ENCODE measurements at regions not wholly inside any gene's neighbourhood (a gene's known extent, or its start where the extent isn't known, plus 50 kb on each side); places are given as distances from the start of the nearest gene placed in this dataset.
"Not testable (repeated sequence)": the region's sequence is repeated elsewhere in the genome, so short reads cannot be mapped to it uniquely, and the experiment has no call there.

DNA sequence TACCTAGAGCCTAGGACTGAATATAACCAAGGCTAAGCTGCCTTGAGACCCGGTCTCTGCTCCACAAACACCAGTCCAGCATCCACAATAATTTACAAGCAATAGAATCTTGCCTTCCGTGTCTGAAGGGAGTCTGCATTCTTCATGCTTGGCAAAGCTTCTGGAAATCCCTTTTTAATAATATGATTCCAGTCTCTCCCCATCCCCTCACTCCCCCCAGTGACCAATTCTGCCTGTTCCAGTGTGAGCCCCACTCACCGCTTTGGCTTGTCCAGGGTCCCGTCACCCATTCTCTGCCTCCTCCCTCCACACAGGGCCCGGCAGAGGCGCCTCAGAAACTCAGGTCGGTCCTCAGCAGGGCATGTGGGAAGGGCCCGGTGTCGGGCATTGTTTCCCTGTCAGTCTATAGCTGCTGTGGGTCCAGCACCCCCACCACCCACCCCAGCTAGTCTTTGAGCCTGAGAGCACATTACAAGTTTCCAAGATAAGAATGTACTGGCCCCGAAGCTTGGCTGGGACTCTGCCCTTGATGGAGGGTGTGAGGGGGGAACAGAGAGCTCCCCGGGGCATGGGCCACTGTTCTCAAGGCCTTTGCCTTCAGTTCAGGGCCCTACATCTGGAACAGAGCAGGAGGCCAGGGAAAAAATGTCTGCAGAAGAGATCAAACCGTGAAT, 129.7 kb upstream of the MYCN start:
- no peak for DNase-seq

DNA sequence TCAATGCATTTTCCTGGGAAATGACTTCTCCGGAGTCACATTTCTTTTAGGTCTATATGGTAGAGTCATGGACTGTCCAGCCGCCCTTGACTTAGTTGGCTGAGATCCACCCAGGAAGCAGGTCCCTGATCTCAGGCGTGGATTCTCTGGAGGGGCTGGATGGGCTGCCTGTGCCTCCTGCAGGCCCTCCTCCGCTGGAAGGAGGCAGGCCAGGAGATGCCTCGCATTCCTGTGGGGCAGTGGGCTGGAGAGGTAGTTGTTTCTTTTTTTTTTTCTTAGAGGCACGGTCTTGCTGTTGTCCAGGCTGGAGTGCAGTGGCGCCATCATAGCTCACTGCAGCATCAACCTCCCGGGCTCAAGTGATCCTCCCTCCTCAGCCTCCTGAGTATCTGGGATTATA, 129.0 kb upstream of the MYCN start:
- no peak for DNase-seq

DNA sequence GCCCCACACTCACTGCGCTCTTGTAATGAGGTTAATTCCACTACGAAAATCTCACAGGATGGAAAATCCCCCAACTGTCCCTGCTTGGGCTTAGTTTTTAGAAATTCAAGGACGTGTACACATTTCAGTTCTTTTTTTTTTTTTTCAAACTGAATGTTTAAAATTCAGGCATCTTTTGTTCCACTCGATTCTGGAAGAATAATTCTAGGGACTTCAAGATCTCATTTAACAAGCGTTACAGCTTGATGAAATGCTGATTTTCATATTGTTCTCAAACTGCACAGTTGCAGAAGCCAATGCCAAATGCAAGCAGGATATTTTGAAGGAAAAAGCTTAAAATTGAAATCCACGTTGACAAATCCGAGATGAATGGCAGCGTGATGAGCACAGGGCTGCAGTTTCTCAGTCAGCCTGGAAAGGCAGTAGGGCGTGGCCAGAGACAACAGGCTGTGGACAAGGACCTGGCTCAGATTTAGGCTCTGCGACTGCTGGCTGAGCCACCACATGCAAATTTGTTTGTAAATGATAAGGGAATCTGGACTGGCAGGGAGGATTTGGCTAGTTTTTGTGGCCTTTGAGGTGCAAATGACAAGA, 128.1 kb upstream of the MYCN start:
- DNase-seq = no peak

DNA sequence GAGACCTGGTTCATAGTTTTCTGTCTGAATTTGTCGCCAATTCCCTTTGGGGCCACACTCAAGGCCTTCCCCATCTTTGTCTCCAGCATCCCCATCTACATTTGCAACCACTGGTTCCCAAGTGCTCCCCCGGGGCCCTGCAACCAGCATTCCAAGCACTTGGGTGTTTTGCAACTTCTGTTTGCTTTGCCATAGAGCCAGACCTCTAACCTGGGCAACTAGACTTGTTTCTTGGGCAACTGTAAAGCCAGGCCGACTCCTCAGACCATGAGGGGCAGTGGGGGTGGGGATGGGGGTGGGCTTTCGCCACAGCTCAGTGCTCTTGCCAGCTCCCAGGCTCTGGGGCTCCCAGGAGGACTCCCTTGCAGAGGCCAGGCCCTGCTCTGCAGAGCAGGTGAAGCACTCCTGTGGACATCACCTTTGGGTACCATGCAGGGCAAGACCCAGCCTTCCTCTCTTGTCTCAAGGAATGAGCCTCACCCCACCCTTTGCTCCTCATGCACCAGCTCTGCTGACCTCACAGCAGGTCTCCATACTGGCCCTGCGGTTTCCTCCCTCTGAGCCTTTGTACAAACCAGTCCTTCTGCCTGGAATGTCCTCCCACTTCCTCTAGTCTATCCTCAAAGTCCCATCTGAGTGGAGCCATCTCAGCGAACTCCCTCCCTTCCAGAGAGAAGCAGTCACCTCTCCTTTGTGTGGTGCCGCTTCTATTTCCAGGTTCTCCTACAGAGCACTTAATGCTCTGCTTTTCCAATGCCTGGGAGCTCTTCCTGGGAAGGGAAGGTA, 126.7 kb upstream of the MYCN start:
- DNase-seq = no peak

DNA sequence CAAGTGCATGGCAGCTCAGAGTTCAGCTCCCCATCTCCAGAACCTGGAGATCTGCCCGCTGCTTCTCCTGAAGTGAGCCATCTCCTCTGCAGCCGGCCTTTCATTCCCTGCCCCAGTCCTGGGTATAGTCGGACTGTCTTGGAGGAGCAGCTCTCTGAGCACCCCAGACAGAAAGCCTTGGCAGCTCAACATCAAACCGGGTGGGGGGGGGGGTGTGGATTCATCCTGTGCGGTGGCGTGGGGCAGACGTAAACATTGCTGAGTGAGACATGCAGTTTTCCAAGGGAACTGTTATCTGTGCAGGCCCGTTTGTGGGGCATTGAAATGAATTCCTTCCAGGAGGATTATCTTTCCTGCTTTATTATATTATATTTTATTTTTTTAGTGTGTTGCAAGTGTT, 125.9 kb upstream of the MYCN start:
- no peak for DNase-seq

DNA sequence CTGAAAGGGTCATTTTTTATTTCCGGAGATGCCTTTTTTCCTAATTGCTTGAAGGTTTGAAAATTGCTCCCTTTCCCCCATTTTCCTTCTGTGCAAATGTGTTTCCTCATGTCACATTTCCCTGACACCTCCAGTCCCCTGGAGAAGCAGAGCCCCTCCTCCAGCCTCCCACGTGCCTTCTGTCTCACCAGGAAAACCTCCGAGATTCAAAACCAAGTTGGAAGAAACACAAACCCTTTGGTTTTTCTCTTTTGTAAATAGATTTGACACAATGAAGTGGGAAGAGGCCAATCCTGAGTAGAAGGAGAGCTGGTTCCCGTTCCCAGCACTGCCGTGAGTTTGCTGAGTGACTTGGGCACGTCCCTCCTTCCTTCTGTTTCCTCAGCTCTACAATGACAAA, 125.4 kb upstream of the MYCN start:
- DNase-seq = no peak

DNA sequence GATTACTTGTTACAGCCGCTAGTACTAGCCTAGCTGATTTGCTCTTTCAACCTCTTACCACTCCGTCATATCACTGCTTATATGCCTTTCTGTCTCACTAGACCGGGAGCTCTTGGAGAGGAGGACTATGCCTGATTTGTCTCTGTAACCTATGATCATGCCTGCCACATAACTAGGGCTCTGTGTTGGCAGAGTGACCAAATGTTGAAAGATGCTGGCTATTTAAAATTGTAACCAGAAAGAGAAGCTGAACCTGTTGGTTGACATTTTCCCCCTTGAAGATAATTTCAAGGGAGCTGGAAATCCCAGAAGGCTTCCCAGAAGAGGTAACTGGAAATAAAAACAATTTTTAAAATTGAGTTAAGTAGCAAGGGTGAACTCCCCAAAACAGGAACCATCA, 124.1 kb upstream of the MYCN start:
- DNase-seq = no peak

DNA sequence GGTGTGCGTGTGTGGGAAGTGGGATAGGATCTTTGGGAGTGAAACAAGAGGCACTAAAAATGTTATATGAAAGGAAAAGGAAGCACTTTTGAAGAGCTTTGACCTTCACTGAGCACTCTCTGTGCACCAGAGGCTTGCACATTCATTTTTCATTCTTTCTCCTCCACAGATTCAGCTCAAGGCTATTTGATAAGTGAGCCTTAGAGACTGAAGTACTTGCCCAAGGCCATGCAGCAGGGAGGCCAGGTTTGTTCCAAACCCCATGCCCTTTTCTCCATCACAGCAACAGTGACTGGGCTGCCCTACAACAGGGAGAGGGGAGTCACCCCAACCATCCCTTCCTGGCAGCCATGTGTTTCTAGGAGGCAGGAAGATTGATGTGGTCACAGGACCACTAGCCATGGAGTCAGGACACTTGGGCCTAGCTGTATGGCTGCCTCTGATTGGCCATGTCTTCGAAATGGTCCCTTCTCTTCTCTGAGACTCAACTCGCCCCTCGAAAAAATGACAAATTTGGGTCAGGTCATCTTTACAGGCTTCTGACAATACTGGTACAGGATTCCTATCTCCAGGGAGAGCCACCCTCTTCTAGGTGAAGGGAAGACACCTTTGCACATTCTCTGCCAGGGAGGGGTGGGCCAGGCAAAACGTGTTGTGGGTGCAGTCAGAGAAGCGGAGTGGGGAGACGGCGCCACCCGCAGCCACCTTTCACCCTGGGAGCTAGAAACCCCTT, 123.5 kb upstream of the MYCN start:
- DNase-seq = no peak

DNA sequence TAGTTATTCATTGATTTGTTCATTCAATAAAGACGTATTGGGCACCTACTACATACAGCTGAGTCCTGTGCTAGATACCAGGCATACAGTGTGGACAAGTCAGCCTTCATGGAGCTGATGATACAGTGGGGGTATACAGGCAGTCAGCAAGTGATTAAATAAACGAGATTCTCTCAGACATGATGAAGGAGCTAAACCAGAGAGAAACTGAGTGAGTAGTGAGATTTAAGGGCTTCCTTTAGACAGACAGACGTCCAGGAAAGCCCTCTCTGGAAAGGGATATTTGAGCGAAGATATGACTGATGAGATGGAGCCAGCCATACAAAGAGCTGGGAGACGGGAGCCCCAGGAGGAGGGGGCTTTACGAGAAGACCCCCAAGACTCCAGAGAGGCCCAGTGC, 122.6 kb upstream of the MYCN start:
- no peak for DNase-seq

DNA sequence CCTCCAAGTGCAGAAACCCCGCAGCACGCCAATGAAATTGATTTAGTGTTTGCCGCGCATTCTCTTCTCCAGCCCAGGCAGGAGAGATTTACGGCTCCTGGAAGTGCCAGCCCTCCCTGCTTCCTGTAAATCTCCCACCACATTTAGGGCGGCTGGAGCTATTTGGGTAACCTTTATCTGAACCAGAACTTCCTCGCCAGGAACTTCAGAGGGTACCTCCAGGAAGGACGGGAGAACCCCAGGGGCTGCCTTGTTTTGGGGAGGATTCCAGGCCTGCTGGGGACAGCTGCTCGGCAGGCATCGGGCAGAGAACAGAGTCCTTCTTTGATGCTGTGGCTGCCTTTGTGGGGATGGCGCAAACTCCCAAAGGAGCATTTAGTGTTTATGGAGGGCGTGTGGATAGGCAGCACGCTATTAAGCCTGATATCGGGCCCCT, 122.0 kb upstream of the MYCN start:
- DNase-seq = no peak

DNA sequence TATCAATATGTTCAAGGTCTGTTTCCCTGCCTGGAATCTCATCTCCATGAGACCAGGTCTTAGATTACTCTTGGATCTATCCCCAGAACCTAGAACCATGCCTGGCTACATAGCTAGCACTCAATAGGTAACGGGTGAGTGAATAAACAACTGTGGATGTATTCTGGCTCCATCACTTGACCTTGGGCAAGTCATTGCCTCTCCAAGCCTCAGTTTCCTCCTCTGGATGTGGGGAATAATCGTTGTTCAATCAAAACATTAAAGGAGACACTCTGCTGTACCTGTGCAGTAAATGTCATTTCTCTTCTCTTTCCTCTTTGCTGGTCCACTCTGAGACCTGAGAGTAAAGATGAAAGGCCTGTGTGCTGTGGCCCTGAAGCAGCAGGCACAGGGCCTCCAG, 121.5 kb upstream of the MYCN start:
- no peak for DNase-seq

DNA sequence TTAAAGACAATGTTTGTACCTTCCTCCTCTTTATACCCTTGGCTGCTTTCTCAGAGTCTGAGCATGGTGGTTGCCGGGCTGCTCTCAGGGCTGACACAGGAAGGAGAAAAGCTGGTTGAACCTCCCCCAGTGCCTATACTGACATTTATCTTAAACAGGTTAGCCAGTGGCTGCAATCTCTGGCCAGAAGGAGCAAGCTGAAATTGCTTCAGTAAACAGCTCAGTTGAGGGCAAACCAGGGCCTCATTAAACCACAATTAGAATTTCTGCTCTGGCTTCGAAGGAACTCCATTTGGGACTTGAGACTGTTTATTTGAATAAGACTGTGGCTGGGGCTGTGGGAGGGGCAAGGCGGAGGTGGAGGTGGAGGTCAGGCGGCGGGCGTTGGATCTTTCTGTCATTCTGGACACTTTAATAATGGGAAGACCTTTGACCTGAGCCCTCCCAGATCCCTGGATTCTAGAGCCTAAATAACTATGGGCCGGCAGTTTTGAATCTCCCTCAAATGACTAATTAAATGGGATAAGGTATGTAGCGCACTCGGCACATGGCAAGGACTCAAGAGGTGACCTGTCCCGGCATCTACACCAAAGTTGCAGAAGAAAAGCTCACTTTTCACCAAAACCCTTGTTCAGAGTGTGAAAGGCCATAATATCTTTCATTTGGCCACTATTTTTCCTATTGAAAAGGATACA, 120.6 kb upstream of the MYCN start:
- no peak for DNase-seq

DNA sequence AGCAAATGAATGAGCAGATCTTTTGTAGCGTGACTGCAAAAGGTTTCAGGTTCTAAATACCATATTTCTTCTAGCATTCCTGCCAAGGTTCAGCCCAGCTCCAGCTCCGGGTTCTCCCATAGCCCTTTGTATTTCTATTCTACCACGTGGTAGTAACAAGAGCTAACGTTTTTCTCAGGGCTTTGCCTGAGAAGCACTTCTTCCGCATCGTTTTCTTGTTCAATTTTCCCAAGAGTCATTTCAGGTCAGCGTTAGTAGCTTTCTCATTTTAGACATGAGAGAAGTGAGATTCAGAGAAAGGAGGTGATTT, 120.1 kb upstream of the MYCN start:
- no peak for DNase-seq

DNA sequence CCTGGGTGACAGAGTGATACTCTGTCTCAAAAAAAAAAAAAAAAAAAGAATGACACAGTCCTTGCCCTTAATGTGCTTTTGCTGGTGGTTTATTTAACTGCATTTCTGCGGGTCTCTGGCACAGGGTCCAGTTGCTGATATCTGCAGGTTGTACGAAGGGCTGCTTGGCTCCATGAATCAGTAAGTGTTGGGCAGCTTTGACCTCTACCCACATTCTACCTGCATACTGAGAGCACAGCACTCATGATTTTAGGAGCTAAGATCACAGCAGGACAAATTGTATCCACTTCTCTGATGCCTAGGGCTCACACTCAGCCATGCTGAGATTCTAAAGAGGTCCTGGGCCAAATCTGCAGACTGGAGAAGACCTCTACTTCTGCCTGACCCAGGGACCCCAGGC, 119.4 kb upstream of the MYCN start:
- DNase-seq = no peak

DNA sequence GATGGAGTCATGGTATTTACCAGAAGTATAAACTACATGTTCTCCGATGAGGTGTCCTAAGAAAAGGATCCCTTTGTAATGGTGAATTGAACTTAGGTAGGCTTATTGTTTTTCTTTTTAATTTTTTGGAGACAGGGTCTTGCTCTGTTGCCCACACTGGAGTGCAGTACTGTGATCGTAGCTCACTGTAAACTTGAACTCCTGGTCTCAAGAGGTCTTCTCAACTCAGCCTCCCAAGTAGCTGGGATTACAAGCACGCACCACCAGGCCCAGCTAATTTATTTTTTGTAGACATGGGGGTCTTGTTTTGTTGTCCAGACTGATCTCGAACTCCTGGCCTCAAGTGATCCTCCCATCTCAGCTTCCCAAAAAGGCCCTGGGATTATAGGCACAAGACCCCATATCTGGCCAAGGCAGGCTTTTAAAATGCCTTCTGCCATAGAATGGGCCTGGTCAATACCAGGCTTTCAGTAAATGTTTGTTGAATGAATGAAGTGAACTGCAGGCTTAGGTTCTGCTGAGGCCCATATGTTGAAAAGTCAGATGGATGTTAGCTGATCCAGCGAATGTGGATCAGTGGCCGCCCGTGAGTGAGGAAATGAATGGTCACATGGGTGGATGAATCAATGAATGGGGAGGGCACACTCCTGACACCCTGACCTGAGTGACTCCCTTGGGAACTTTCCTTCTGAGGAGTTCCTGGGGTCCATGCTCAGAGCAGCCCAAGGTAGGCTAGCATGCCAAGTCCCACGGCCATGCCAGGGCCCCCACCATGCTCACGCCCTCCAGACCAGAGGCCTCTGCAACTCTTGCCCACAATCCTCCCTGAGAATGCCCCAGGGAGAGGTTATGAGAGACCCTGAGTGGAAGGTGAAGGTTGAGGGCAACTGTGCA, 118.0 kb upstream of the MYCN start:
- DNase-seq = no peak

DNA sequence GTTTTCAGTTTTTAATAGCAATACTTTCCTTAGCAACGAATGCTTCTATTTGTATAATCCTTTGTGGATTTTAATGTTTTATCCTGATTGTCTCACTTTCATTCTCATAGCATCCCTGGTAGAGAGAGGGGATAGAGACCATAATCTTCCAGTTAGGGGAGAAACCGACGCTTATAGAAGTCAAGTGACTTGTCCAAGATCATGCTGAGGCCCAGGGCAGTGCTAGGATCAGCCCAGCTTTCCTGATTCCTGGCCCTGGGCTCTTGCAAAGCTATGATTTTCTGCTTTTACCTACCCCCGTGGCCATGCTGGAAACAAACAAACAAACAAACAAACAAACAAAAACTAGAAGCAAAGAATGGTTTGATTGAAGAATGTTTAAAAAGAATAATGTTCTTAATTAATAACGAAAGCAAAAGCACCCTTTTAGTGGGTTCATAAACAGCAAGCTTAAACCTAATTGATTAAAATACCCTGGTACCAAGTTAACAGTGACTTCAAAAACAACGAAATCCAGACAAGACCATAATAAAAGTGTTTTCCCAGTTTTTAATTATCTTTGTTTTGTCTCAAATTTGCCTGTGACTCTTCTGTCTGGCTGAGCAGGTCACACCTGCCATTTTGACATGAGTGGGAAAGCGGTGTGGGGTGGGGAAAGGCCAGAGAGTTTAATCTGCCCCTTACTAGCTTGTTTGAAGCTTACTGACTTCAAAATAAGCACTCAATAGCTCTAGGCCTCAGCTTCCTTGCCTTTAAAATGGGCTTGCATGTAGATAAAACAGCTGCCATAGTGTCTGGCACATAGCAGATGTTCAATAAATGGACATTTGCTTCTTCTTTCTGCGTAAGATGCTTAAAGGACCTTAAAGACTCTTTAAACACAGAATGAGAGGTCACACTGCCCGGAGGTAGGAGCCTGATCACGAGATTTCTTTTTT, 116.6 kb upstream of the MYCN start:
- DNase-seq = no peak

DNA sequence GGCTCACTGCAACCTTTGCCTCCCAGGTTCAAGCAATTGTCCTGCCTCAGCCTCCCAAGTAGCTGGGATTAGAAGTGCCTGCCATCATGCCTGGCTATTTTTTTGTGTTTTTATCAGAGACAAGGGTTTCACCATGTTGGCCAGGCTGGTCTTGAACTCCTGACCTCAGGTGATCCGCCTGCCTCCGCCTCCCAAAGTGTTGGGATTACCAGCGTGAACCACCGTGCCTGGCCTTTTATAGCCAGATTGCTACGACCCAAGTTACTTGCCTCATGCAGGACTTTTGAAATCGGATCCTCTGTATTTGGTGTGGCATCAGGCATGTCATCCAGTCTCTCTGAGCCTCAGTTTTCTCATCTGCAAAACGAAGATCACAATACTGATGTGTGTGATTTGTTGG, 115.9 kb upstream of the MYCN start:
- DNase-seq = not testable (repeated sequence)

DNA sequence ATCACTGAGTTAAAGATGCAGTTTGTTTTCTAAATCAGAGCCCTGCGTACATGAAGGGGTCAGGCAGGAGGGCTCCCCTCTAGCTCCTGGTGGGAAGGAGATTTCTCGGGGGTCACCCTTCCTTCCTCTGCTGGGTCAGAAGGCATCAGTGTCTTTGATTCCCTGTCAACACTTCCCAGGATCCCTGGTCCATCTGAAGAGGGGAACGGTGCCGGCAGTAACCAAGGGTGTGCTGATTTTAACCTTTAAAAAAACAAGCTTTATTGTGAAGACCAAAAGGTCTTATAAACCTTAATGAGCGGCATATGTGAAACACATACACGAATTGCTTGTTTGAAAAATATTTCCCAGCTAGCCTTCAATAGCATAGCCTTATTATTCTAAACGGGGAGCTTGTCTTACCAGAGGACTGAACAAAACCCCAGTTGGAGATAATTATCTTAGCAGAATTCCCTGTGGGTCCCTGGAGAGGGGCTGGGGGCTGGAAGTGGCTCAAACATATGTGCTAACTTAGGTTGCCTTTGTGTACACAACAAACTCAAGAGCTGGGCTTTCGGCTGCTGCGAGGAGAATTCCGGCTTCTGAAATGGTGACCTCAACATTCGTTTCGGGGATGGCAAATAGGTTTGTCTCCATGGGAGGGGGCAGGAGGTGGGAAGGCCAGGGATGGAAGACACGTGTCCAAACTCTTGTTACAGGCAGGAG, 114.9 kb upstream of the MYCN start:
- peak in 1 of 2 experiments; percentile 20 for DNase-seq

DNA sequence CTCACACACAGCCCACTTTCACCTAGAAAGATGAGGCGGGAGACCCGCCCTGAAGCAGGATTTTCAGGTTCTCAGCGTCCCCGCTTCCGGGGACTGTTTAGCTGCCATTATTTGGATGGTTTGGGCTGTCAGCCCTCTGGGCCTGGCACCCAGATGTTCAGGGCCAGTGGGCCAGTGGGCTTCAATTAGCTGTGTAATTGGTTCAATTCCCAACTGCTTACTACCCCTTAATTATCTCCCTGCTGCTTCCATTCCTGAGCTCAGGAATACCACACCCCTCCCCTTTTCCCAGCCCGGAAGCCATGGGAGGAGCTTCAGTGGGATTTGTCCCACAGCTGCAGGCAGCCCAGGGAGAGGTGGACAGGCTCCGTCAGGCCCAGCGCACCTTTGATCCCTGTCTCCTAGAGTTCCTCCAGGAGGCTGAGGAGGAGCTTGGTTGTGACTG, 114.1 kb upstream of the MYCN start:
- no peak for DNase-seq

DNA sequence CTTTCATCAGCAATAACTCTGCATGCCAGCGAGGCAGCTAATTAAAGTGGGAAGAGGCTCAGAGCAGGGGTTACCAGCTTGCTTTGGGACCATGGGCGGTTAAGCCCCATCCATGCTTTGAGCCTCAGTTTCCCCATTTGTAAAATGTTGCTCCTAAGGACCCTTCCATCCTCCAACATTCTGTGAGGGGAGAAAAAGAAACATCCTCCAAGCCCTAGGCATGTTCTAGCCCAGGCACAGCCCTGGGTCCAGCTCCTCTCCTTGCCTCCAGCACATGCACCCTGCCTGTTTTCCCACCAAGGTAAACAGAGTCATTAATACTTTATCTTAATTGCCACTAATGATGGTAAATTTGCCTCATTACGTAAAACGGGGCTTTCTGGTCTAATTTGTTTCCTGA, 113.3 kb upstream of the MYCN start:
- DNase-seq = no peak

All from NCI-H187 (cell line).